ENCODE measurements at regions not wholly inside any gene's neighbourhood (a gene's known extent, or its start where the extent isn't known, plus 50 kb on each side); places are given as distances from the start of the nearest gene placed in this dataset.

DNA sequence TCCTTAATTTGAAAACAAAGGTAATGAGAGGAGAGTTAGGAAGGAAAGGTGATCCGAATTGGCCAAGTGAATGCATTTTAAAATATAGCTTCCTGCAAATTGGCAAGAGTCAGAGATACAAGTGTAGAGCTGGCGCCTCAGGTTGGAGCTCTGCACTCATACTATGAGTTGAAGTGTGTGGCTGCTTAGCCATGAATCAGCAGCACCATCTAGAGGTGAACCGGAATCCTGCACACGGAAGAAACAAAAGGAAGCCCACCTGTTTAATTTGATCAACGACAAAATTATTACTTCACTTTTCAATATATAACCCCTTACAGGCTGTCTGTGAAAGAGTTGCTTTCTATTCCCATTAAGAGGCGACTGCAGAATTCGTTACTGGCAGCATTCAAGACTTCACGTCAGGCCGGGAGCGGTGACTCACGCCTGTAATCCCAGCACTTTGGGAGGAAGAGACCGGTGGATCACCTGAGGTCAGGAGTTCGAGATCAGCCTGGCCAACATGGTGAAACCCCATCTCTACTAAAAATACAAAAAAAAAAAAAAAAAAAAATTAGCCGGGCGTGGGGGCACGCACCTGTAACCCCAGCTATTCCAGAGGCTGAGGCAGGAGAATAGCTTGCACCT lies 1253.7 kb upstream of the CDH8 start:
- Mint-ChIP-seq H3K4me1 (no peaks in the 10 kb centered on the region), H3K4me3 (no peak overlapping the region), H3K27me3 (no peaks in the 10 kb centered on the region), H3K9me3 (no peaks in the 10 kb centered on the region), H3K36me3 (ENCODE audit: low read depth) (no peaks in the 10 kb centered on the region), H3K27ac (no peak overlapping the region)
- no peak for DNase-seq
- ChIA-PET POLR2A (no interaction called here), CTCF (no interaction called here)

DNA sequence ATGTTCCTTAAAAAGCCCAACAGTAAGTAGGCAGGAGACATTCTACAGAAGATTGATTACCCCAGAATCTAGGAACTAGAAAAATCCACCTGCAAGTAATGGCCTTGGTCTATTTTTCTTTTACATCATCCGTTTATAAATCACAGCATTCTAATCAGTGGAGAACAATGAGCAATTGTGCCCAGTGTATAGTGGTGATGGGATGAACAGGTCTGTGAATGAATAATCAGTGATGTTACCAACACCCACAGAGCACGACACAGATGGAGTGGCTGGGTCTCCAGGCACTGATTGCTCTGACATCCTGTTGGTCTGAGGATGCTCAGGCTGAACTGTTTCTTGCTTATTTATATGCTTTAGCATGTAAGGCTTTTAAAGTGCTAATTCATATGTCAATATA lies 1251.2 kb upstream of the CDH8 start:
- Mint-ChIP-seq H3K4me1 (no peaks in the 10 kb centered on the region), H3K4me3 (no peak overlapping the region), H3K9me3 (peaks cover under 1% of the 10 kb centered on the region), H3K27ac (no peak overlapping the region), H3K36me3 (ENCODE audit: low read depth) (no peaks in the 10 kb centered on the region), H3K27me3 (no peaks in the 10 kb centered on the region)
- DNase-seq = no peak
- CTCF ChIA-PET = no interaction called here
- POLR2A ChIA-PET = no interaction called here

DNA sequence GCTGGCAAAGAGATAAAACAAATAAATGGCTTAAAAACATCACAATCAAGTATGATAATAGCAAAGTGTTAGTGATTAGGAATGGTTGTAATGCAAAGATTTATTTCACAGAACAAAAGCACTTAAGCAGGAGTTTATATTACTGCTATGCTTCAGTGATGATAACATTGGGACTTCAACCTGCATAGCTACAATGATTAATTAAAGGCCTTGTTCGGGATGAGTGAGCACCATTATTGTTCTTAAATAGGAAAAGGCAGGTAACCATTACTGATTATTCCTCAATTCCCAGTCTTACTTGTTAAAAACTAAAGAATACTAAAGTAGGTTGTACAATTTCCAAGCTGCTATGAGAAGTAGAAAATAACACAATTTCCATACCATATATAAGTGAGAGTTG lies 1247.5 kb upstream of the CDH8 start:
- no peak for DNase-seq
- H3K4me3 Mint-ChIP-seq = no peak overlapping the region
- peaks cover 3% of the 10 kb centered on the region for H3K9me3 Mint-ChIP-seq
- ChIA-PET CTCF (no interaction called here), POLR2A (no interaction called here)
- H3K36me3 Mint-ChIP-seq (ENCODE audit: low read depth) = no peaks in the 10 kb centered on the region
- H3K4me1 Mint-ChIP-seq = no peaks in the 10 kb centered on the region
- H3K27ac Mint-ChIP-seq = no peak overlapping the region
- no peaks in the 10 kb centered on the region for H3K27me3 Mint-ChIP-seq

DNA sequence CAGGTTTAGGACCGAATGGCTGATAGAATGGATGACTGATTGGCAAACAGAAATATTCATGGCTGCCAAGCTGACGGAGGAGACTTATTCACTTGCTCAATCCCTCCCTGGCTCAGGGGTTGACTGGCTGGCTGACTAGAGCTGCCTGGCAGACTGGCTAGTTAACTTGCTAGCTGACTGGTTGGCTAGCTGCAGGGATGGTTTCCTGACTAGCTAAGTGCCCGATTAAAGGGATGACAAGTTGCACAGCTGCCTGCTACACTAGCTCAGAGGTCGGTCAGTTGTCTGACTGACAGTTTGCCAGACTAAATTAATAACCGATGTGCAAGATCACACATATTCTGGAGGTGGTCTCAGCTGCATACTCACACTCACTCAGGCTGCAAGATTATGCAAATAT lies 1208.4 kb upstream of the CDH8 start:
- Mint-ChIP-seq H3K4me1 (no peaks in the 10 kb centered on the region), H3K27ac (no peak overlapping the region), H3K9me3 (peaks cover 6% of the 10 kb centered on the region), H3K36me3 (ENCODE audit: low read depth) (no peaks in the 10 kb centered on the region), H3K27me3 (no peaks in the 10 kb centered on the region), H3K4me3 (no peak overlapping the region)
- CTCF ChIA-PET = no interaction called here
- DNase-seq = no peak
- POLR2A ChIA-PET = no interaction called here

DNA sequence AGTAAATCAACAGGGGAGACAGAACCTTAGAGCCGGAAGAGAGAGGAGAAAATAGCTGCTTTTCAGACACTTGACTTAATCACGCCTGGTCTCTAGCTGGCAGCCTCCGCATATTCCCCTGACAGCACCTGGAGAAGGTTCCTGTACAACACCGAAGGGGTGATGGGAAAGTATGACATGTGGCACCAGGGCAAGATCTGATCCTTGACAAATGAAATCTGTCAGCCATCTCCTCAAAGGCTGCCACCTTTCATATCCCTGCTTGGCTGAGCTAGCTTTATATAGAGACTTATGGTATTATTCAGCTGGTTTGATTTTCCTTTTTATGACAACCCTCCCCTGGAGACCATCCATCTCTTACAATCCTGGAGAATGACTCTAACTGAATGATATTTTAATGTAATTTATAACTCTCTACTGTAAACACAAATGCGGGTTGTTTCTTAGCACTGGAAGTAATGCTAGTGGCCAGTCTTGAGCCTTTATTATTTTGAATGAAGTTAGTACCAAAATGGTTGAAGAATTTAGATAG lies 1205.3 kb upstream of the CDH8 start:
- H3K27ac Mint-ChIP-seq = no peak overlapping the region
- no peaks in the 10 kb centered on the region for H3K4me1 Mint-ChIP-seq
- no peak for DNase-seq
- H3K9me3 Mint-ChIP-seq = peaks cover 9% of the 10 kb centered on the region
- no peaks in the 10 kb centered on the region for H3K27me3 Mint-ChIP-seq
- ChIA-PET CTCF (no interaction called here), POLR2A (no interaction called here)
- no peak overlapping the region for H3K4me3 Mint-ChIP-seq
- no peaks in the 10 kb centered on the region for H3K36me3 Mint-ChIP-seq (ENCODE audit: low read depth)

DNA sequence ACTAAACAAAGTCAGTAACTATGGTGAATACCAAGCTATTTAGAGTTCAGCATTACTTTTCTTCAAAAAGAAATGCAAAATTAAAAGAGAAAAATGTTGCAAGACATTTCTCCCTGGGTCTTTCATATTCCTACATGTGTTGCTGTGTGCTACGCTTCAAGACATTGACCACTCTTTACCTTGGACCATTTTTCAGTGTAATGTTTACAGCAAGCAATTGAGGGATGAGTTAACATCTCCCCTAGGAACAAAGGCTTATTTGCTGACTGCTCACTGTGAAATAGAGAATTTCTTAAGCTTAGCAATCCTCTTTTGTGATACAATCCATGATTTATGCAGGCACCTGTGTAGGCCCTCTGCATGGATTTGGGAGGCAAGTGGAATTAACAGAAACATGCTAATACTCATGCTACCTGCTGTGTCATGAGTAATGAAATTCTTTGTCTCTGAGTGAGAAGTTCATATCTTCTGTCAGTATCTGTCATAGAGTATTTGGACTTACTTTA lies 1202.9 kb upstream of the CDH8 start:
- H3K9me3 Mint-ChIP-seq = peaks cover 12% of the 10 kb centered on the region
- POLR2A ChIA-PET = no interaction called here
- no peak for DNase-seq
- H3K27ac Mint-ChIP-seq = no peak overlapping the region
- no peaks in the 10 kb centered on the region for H3K4me1 Mint-ChIP-seq
- H3K27me3 Mint-ChIP-seq = no peaks in the 10 kb centered on the region
- CTCF ChIA-PET = no interaction called here
- no peaks in the 10 kb centered on the region for H3K36me3 Mint-ChIP-seq (ENCODE audit: low read depth)
- H3K4me3 Mint-ChIP-seq = no peak overlapping the region

DNA sequence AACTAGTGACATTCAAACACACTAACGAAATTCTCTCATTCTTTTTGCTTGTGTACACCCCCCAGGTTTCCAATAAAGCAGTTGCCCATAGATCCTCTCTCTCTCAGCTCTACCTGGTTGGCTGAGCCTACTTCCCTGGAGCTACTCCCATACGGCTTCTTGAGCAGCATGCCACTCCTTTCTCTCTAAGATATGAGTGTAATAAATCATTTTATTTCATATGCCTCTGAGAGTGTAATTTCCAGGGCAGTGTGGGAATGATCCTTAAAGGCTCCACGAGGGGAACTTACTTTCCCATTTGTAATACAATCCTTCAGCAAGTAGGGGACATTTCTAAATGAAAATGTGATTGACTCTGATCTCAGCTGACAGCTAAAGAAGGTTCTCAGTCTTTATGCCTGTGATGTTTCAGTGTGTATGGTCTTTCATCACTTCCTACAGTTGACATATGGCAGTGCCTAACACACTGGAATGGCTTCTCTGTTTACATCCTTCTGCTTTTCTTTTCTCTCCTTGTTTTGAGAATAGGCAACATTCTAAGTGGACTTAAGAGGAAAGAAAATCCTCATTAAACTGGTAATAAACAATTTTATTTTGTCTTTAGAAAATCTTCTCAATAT lies 1194.3 kb upstream of the CDH8 start:
- POLR2A ChIA-PET = no interaction called here
- DNase-seq = no peak
- Mint-ChIP-seq H3K9me3 (peaks cover 20% of the 10 kb centered on the region), H3K4me3 (no peak overlapping the region), H3K27me3 (no peaks in the 10 kb centered on the region), H3K36me3 (ENCODE audit: low read depth) (no peaks in the 10 kb centered on the region), H3K27ac (no peak overlapping the region), H3K4me1 (no peaks in the 10 kb centered on the region)
- CTCF ChIA-PET = no interaction called here

DNA sequence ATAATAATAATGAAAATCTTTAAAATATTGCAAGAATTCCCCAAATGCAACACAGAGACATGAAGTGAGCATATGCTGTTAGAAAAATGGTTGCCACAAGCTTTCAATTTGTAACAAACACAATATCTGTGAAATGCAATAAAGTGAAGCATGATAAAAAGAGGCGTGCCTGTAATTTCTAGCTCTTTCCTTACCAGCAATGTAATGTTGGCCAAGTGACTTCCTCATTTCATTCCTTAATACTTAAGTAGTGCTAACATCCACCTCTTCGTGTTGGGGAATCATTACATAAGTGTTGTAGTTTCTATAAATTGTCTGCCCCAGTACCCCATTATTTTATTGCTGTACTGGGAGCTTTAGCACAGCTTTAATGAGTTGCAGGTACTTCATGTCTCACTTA lies 1192.0 kb upstream of the CDH8 start:
- ChIA-PET POLR2A (no interaction called here), CTCF (interaction anchor here (0.7 kb wide), 1 partner anchor 335 kb away, joined by 3 read pairs; no protein-coding TSS in a partner anchor)
- no peak for DNase-seq
- no peaks in the 10 kb centered on the region for H3K36me3 Mint-ChIP-seq (ENCODE audit: low read depth)
- H3K9me3 Mint-ChIP-seq = peaks cover 13% of the 10 kb centered on the region
- no peaks in the 10 kb centered on the region for H3K4me1 Mint-ChIP-seq
- no peak overlapping the region for H3K4me3 Mint-ChIP-seq
- no peaks in the 10 kb centered on the region for H3K27me3 Mint-ChIP-seq
- no peak overlapping the region for H3K27ac Mint-ChIP-seq

DNA sequence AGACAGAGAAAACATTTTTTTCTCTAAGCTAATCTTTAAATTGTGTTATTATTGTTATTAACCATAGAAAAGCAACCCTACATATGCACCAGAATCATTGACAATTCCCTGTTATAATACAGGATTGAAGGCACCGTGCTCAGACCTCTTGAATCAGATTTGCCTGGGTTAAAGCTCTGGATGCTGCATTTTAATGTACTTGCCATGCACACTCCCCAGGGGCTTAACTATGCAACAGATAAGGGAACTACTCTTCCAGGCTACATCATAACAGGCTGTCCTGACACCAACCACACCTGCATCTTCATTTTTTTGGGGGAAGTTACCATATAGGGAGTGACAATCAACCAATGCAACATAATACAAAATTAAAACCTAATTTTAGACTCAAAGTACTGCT lies 1187.6 kb upstream of the CDH8 start:
- ChIA-PET CTCF (no interaction called here), POLR2A (no interaction called here)
- peaks cover 15% of the 10 kb centered on the region for H3K9me3 Mint-ChIP-seq
- H3K27me3 Mint-ChIP-seq = no peaks in the 10 kb centered on the region
- no peak overlapping the region for H3K4me3 Mint-ChIP-seq
- no peak overlapping the region for H3K27ac Mint-ChIP-seq
- no peaks in the 10 kb centered on the region for H3K36me3 Mint-ChIP-seq (ENCODE audit: low read depth)
- DNase-seq = no peak
- no peaks in the 10 kb centered on the region for H3K4me1 Mint-ChIP-seq

DNA sequence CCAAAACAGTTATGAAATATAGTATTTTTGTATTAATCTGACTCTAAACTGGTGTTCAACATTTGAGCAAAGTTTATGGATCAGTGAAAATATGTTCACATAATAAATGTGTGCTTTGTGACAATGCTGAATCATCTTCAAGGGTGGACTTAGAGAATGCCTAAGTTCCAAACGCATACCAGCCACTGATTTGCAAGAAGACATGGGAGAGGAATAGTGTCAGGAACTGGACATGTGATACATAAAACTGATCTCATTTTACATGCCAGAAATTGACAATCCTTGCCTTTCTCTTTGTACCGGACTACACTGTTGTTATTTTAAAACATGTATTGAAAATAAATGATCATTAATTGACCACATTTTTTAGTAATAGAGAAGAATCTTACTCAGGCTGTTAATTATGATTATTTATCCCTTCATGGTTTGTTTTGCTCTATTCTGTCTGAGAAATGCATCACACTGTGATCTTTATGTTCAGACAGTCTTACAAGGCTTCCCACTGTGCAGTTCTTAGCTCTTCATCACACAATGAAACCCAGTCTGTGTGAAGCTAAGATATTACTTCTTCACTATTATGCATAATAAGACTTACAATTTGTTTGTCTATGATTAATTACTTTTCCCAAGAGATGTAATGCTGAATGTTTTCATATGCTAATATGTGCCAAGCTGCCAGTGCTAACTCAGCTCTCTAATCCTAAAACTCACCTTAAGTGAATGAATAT lies 1180.6 kb upstream of the CDH8 start:
- Mint-ChIP-seq H3K27me3 (no peaks in the 10 kb centered on the region), H3K36me3 (ENCODE audit: low read depth) (no peaks in the 10 kb centered on the region), H3K4me1 (no peaks in the 10 kb centered on the region), H3K4me3 (no peak overlapping the region), H3K27ac (no peak overlapping the region), H3K9me3 (peaks cover 8% of the 10 kb centered on the region)
- ChIA-PET CTCF (no interaction called here), POLR2A (no interaction called here)
- no peak for DNase-seq

DNA sequence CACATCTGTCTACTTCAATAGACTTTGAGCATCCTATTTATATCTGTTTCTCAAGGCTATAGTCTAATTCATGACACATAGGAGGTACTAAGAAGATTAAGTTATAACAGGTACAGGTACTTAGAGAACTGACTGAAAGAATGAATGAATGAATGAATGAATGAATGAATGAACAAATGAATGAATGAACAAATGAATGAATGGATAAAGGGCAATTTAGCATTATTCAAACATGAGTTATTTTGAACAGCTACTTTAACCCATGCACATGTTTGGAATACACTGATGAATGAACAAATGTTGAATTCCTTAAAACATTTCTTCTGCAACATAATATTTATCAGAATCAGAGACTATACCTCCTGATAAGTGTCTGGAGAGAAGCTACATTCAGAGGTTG lies 1165.6 kb upstream of the CDH8 start:
- ChIA-PET CTCF (no interaction called here), POLR2A (no interaction called here)
- H3K27ac Mint-ChIP-seq = no peak overlapping the region
- no peak overlapping the region for H3K4me3 Mint-ChIP-seq
- H3K4me1 Mint-ChIP-seq = no peaks in the 10 kb centered on the region
- no peak for DNase-seq
- peaks cover 28% of the 10 kb centered on the region for H3K9me3 Mint-ChIP-seq
- no peaks in the 10 kb centered on the region for H3K27me3 Mint-ChIP-seq
- H3K36me3 Mint-ChIP-seq (ENCODE audit: low read depth) = no peaks in the 10 kb centered on the region

DNA sequence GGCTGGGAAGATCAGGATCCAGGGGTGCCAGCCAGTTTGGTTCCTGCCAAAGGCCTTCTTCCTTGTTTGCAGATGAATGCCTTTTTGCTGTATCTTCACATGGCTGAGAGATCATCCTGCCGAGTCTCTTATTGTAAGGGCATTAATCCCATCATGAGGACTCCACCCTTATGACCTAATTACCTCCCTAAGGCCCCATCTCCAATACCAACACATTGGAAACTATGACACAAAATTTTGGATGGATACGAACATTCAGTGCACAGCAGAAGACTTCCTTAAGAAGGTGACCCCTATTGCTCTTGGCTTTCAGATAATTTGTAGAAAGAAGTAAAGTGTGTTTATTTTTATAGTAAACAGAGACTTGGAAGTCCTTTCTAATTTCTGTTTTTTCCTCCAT lies 1164.7 kb upstream of the CDH8 start:
- peaks cover 28% of the 10 kb centered on the region for H3K9me3 Mint-ChIP-seq
- ChIA-PET CTCF (no interaction called here), POLR2A (no interaction called here)
- H3K4me1 Mint-ChIP-seq = no peaks in the 10 kb centered on the region
- no peaks in the 10 kb centered on the region for H3K27me3 Mint-ChIP-seq
- no peak overlapping the region for H3K27ac Mint-ChIP-seq
- no peak for DNase-seq
- no peak overlapping the region for H3K4me3 Mint-ChIP-seq
- H3K36me3 Mint-ChIP-seq (ENCODE audit: low read depth) = no peaks in the 10 kb centered on the region

DNA sequence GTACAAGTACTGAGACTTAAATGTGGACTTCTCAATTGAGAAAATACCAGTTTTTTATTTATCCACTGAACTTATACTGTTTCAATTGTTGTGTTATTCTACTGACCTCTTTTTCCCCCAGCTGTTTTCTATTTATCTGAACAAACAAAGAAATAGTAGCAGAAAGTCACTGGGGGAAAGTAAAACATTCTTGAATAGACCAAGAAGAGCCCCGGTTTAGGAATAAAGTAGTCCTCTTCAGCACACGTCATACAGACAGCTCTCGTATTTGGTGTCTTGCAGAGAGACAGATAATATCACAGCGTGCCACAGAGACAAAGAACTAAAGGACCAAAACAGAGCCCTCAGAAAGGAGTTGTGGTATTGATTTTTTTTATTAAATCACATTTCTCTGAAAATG lies 1159.1 kb upstream of the CDH8 start:
- Mint-ChIP-seq H3K4me1 (no peaks in the 10 kb centered on the region), H3K36me3 (ENCODE audit: low read depth) (no peaks in the 10 kb centered on the region), H3K27ac (no peak overlapping the region), H3K27me3 (no peaks in the 10 kb centered on the region), H3K4me3 (no peak overlapping the region), H3K9me3 (peaks cover 23% of the 10 kb centered on the region)
- no peak for DNase-seq
- CTCF ChIA-PET = no interaction called here
- POLR2A ChIA-PET = no interaction called here

DNA sequence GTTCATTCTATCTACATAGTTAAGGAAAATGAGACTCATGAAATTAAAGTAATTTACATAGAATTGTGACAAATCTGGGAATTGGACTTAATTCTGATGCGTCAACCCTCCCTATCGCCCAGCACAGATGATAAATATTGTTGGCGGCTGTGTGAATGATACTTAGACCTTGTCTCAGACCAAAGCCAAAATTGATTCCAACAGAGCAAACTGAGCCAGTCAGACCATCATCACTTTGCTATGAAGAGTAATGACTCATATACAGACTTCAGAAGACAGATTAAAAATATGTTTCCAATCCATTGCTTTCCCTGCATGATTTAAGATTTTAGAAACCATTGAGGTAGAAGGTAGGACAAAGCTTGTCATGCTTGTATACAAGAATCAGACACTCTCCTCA lies 1156.7 kb upstream of the CDH8 start:
- no peak for DNase-seq
- Mint-ChIP-seq H3K27ac (no peak overlapping the region), H3K27me3 (no peaks in the 10 kb centered on the region), H3K4me1 (no peaks in the 10 kb centered on the region), H3K36me3 (ENCODE audit: low read depth) (no peaks in the 10 kb centered on the region), H3K4me3 (no peak overlapping the region), H3K9me3 (peaks cover 19% of the 10 kb centered on the region)
- CTCF ChIA-PET = no interaction called here
- POLR2A ChIA-PET = no interaction called here
